Kidney (tissue), 13 donors: ENCODE measurements at regions not wholly inside any gene's neighbourhood (a gene's known extent, or its start where the extent isn't known, plus 50 kb on each side); places are given as distances from the start of the nearest gene placed in this dataset.

Experiments
- DNase-seq, 5 donors: peaks; one replicate each; pipeline ENCODE4 v3.0.0-alpha.2; 2013 to 2020
- FAIRE-seq: peaks from 2 replicates; lab custom pipeline; 2012; peaks lifted over from hg19 to GRCh38; lab: Jason Lieb, UNC
- H3K27ac ChIP-seq, 2 donors: one replicate each; pipeline ENCODE4 v1.7.0; 2013; ENCODE audit warnings: low read depth in 2 of 2, low read length in 2 of 2, inconsistent platforms in 1 of 2
- H3K27me3 ChIP-seq: one replicate; pipeline ENCODE4 v1.7.1; 2013; ENCODE audit warnings: low read length, inconsistent platforms; ENCODE audit not compliant: control insufficient read depth, insufficient read depth
- H3K36me3 ChIP-seq, 3 donors: one replicate each; pipeline versions ENCODE4 v1.7.0 to v1.7.1; 2013; ENCODE audit warnings: low read length in 3 of 3, control low read depth in 1 of 3, inconsistent platforms in 1 of 3; ENCODE audit not compliant: insufficient read depth in 3 of 3, control insufficient read depth in 2 of 3
- H3K4me1 ChIP-seq, 3 donors: one replicate each; pipeline versions ENCODE4 v1.7.0 to v1.7.1; 2013; ENCODE audit warnings: low read length in 3 of 3, inconsistent platforms in 1 of 3, low read depth in 1 of 3; ENCODE audit not compliant: control insufficient read depth in 2 of 3, insufficient read depth in 2 of 3
- H3K4me3 ChIP-seq, 3 donors: one replicate each; pipeline versions ENCODE4 v1.7.0 to v1.8.1; 2013; ENCODE audit warnings: low read length in 3 of 3, control low read depth in 1 of 3, inconsistent platforms in 1 of 3
- H3K9ac ChIP-seq, 3 donors: one replicate each; pipeline versions ENCODE4 v1.7.0 to v1.7.1; 2013; ENCODE audit warnings: low read length in 3 of 3, control low read depth in 1 of 3, inconsistent platforms in 1 of 3
- H3K9me3 ChIP-seq, 3 donors: one replicate each; pipeline versions ENCODE4 v1.7.0 to v1.7.1; 2013; ENCODE audit warnings: low read length in 3 of 3, control low read depth in 1 of 3, inconsistent platforms in 1 of 3; ENCODE audit not compliant: control insufficient read depth in 2 of 3, insufficient read depth in 1 of 3
- CTCF ChIP-seq: IDR thresholded peaks from 3 replicates; pipeline ENCODE4 v1.5.1; 2012; ENCODE audit warnings: mild to moderate bottlenecking, moderate library complexity, borderline replicate concordance; ENCODE audit not compliant: insufficient read depth; ENCODE audit errors: extremely low read depth
- intact Hi-C: fragments of 100-400 bp; cut with DNase I; formaldehyde crosslinking; loops from one replicate; pipeline ENCODE4 v1.11.1; 2022
- donor health status: control.
- donor health status: control.
- donor health status: control.
- donor health status: control.
- donor health status: control.
- donor health status: DM: yes; HTN: yes; CAD: no.
- donor health status: Normal renal cell carcinoma (clear cell type).

GRCh38 chr3:162897291-162897690, 1400.7 kb downstream of the OTOL1 start:
- no peak overlapping the region for H3K9ac ChIP-seq
- no peaks in the 10 kb centered on the region for H3K27me3 ChIP-seq
- DNase-seq (no peak), FAIRE-seq (no peak)
- H3K4me1 ChIP-seq: no peaks in the 10 kb centered on the region
- H3K9me3 ChIP-seq: peaks cover 0 to 3% (median 0%) of the 10 kb centered on the region in 3 donors
- no peaks in the 10 kb centered on the region for H3K36me3 ChIP-seq
- intact Hi-C loops: no loop called here
- H3K27ac ChIP-seq: no peak overlapping the region
- TF ChIP-seq CTCF: no peak
- H3K4me3 ChIP-seq: no peak overlapping the region

GRCh38 chr3:162932503-162932902, 1435.9 kb downstream of the OTOL1 start:
- no peak for FAIRE-seq

DNA sequence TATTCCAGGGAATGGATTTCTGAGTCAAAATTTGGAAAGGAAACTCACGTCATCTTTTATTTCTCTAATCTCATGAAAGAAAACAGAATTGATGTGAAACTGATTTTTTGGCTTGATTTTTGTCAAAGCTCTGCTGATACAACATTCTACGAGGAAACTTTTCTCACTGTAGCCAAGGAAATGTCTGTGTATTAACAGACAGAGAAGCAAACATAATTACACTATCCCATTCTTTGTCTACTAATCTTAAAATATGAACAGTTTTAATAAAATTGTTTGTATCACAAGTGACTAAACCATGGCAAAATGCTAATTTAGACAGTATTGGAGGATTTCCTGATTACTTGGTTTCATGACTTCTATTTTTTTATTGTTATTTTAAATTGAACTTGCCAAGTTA, 1437.0 kb downstream of the OTOL1 start:
- no peak for FAIRE-seq
- H3K27ac ChIP-seq: no peak overlapping the region
- H3K4me3 ChIP-seq: no peak overlapping the region
- H3K9me3 ChIP-seq: no peaks in the 10 kb centered on the region
- no peak for TF ChIP-seq CTCF
- H3K4me1 ChIP-seq: no peaks in the 10 kb centered on the region
- DNase-seq: no peak
- no peaks in the 10 kb centered on the region for H3K36me3 ChIP-seq
- no peak overlapping the region for H3K9ac ChIP-seq
- intact Hi-C loops: no loop called here
- no peaks in the 10 kb centered on the region for H3K27me3 ChIP-seq

More at GRCh38 chr3:162932503-162932902, 1435.9 kb downstream of the OTOL1 start:
- no peak for TF ChIP-seq CTCF
- Histone ChIP-seq H3K4me1 (no peaks in the 10 kb centered on the region), H3K27ac (no peak overlapping the region), H3K9me3 (no peaks in the 10 kb centered on the region), H3K36me3 (no peaks in the 10 kb centered on the region), H3K27me3 (no peaks in the 10 kb centered on the region), H3K4me3 (no peak overlapping the region), H3K9ac (no peak overlapping the region)
- DNase-seq: no peak
- intact Hi-C loops: no loop called here

GRCh38 chr3:162936706-162937105, 1440.1 kb downstream of the OTOL1 start:
- H3K9ac ChIP-seq: no peak overlapping the region
- intact Hi-C loops: no loop called here
- H3K9me3 ChIP-seq: no peaks in the 10 kb centered on the region
- no peaks in the 10 kb centered on the region for H3K4me1 ChIP-seq
- H3K36me3 ChIP-seq: no peaks in the 10 kb centered on the region
- FAIRE-seq (no peak), DNase-seq (no peak)
- H3K27ac ChIP-seq: no peak overlapping the region
- TF ChIP-seq CTCF: no peak
- H3K4me3 ChIP-seq: no peak overlapping the region
- no peaks in the 10 kb centered on the region for H3K27me3 ChIP-seq
